HL-60 (cell line): ENCODE measurements at regions not wholly inside any gene's neighbourhood (a gene's known extent, or its start where the extent isn't known, plus 50 kb on each side); places are given as distances from the start of the nearest gene placed in this dataset.
"Not testable (repeated sequence)": the region's sequence is repeated elsewhere in the genome, so short reads cannot be mapped to it uniquely, and the experiment has no call there.

Source experiments
- GABPA ChIP-seq: IDR thresholded peaks from 2 replicates; pipeline ENCODE4 v1.6.1; 2012; ENCODE audit warnings: low read depth
- POLR2AphosphoS5 ChIP-seq: IDR thresholded peaks from 2 replicates; pipeline ENCODE4 v1.6.1; 2012; ENCODE audit warnings: low read depth
- SPI1 ChIP-seq: IDR thresholded peaks from 2 replicates; pipeline ENCODE4 v1.6.1; 2012; ENCODE audit warnings: low read depth, mild to moderate bottlenecking, borderline replicate concordance
- TF ChIP-seq, protein P1 (sequence below): IDR thresholded peaks from 2 replicates; pipeline ENCODE4 v1.6.1; 2012; ENCODE audit warnings: low read depth; ENCODE audit not compliant: insufficient replicate concordance
- TF ChIP-seq, protein P2 (sequence below): IDR thresholded peaks from one replicate; pipeline ENCODE4 v1.5.1; 2011; ENCODE audit warnings: low read length, control low read depth, inconsistent platforms; ENCODE audit not compliant: insufficient read depth

DNA sequence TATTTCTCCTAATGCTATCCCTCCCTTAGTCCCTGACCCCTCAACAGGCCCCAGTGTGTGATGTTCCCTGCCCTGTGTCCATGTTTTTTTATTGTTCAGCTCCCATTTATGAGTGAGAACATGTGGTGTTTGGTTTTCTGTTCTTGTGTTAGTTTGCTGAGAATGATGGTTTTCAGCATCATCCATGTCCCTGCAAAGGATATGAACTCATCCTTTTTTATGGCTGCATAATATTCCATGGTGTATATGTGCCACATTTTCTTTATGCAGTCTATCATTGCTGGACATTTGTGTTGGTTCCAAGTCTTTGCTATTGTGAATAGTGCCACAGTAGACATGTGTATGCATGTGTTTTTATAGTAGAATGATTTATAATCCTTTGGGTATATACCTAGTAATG lies 79.5 kb upstream of the PRL start:
- TF ChIP-seq, protein P1, sequence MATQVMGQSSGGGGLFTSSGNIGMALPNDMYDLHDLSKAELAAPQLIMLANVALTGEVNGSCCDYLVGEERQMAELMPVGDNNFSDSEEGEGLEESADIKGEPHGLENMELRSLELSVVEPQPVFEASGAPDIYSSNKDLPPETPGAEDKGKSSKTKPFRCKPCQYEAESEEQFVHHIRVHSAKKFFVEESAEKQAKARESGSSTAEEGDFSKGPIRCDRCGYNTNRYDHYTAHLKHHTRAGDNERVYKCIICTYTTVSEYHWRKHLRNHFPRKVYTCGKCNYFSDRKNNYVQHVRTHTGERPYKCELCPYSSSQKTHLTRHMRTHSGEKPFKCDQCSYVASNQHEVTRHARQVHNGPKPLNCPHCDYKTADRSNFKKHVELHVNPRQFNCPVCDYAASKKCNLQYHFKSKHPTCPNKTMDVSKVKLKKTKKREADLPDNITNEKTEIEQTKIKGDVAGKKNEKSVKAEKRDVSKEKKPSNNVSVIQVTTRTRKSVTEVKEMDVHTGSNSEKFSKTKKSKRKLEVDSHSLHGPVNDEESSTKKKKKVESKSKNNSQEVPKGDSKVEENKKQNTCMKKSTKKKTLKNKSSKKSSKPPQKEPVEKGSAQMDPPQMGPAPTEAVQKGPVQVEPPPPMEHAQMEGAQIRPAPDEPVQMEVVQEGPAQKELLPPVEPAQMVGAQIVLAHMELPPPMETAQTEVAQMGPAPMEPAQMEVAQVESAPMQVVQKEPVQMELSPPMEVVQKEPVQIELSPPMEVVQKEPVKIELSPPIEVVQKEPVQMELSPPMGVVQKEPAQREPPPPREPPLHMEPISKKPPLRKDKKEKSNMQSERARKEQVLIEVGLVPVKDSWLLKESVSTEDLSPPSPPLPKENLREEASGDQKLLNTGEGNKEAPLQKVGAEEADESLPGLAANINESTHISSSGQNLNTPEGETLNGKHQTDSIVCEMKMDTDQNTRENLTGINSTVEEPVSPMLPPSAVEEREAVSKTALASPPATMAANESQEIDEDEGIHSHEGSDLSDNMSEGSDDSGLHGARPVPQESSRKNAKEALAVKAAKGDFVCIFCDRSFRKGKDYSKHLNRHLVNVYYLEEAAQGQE = not testable (repeated sequence)
- TF ChIP-seq, protein P2, sequence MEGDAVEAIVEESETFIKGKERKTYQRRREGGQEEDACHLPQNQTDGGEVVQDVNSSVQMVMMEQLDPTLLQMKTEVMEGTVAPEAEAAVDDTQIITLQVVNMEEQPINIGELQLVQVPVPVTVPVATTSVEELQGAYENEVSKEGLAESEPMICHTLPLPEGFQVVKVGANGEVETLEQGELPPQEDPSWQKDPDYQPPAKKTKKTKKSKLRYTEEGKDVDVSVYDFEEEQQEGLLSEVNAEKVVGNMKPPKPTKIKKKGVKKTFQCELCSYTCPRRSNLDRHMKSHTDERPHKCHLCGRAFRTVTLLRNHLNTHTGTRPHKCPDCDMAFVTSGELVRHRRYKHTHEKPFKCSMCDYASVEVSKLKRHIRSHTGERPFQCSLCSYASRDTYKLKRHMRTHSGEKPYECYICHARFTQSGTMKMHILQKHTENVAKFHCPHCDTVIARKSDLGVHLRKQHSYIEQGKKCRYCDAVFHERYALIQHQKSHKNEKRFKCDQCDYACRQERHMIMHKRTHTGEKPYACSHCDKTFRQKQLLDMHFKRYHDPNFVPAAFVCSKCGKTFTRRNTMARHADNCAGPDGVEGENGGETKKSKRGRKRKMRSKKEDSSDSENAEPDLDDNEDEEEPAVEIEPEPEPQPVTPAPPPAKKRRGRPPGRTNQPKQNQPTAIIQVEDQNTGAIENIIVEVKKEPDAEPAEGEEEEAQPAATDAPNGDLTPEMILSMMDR = not testable (repeated sequence)
- not testable (repeated sequence) for TF ChIP-seq POLR2AphosphoS5, GABPA, SPI1
